ENCODE measurements at regions not wholly inside any gene's neighbourhood (a gene's known extent, or its start where the extent isn't known, plus 50 kb on each side); places are given as distances from the start of the nearest gene placed in this dataset. TPM values are rescaled to one million over a fixed set of nuclear protein-coding genes. Genes with fewer than 3 reads are reported as not detected.

Small RNA genes lying in the stretch of these regions (small RNA-seq; reads per million reads assigned to genes)
- not detected for gene RF00019 (ENCODE audit: insufficient read depth)

Measured in H1 (cell line).